WTC11 (cell line): ENCODE measurements at regions not wholly inside any gene's neighbourhood (a gene's known extent, or its start where the extent isn't known, plus 50 kb on each side); places are given as distances from the start of the nearest gene placed in this dataset.

Experiments
- ATAC-seq: fragments of 200-7000 bp; cut with Tn5 transposase; 2 replicates; pipeline ENCODE4 v1.10.0; 2021; ENCODE audit warnings: mild to moderate bottlenecking, moderate library complexity
- CTCF ChIA-PET: fragments of 300-600 bp; sonication (Branson Sonifier 250); formaldehyde crosslinking; loops from one replicate; lab custom pipeline; 2021; ENCODE audit warnings: antibody characterized with exemption; lab: Charles Lee
- POLR2A ChIA-PET: fragments of 350-600 bp; sonication (Branson Sonifier 250); formaldehyde crosslinking; loops from one replicate; lab custom pipeline; 2021; ENCODE audit warnings: antibody characterized with exemption; lab: Charles Lee
- DNase-seq: peaks from one replicate; pipeline ENCODE4 v3.0.0; 2021; ENCODE audit warnings: low spot score
- H3K27ac Mint-ChIP-seq: 2 replicates; pipeline ENCODE4 v1.8.0; 2021; ENCODE audit warnings: mixed read lengths
- H3K27me3 Mint-ChIP-seq: 2 replicates; pipeline ENCODE4 v1.8.0; 2021; ENCODE audit warnings: low read depth, mild to moderate bottlenecking, moderate library complexity, mixed read lengths
- H3K36me3 Mint-ChIP-seq: 2 replicates; pipeline ENCODE4 v1.8.0; 2021; ENCODE audit warnings: mixed read lengths
- H3K4me1 Mint-ChIP-seq: 2 replicates; pipeline ENCODE4 v1.8.0; 2022; ENCODE audit warnings: mixed read lengths
- H3K4me3 Mint-ChIP-seq: 2 replicates; pipeline ENCODE4 v1.8.0; 2021; ENCODE audit warnings: mild to moderate bottlenecking, moderate library complexity, mixed read lengths
- H3K9me3 Mint-ChIP-seq: 2 replicates; pipeline ENCODE4 v1.8.0; 2021; ENCODE audit warnings: mixed read lengths
- ATF2 ChIP-seq: sonication (generic); formaldehyde crosslinking; IDR thresholded peaks from 2 replicates; pipeline ENCODE4 v1.8.1; 2022; ENCODE audit warnings: low read depth, missing genetic modification reagents, borderline replicate concordance
- ATF3 ChIP-seq: sonication (generic); formaldehyde crosslinking; conservative IDR thresholded peaks from 2 replicates; pipeline ENCODE4 v1.8.1; 2022; ENCODE audit warnings: mild to moderate bottlenecking, missing genetic modification reagents
- CBFB ChIP-seq: sonication (generic); formaldehyde crosslinking; IDR thresholded peaks from 2 replicates; pipeline ENCODE4 v1.8.1; 2022; ENCODE audit warnings: mild to moderate bottlenecking, low read depth, missing genetic modification reagents
- CREM ChIP-seq: sonication (generic); formaldehyde crosslinking; IDR thresholded peaks from 2 replicates; pipeline ENCODE4 v1.8.1; 2022; ENCODE audit warnings: mild to moderate bottlenecking, missing genetic modification reagents, moderate library complexity
- FOXP4 ChIP-seq: sonication (generic); formaldehyde crosslinking; IDR thresholded peaks from 2 replicates; pipeline ENCODE4 v1.8.0; 2022; ENCODE audit warnings: mild to moderate bottlenecking, missing genetic modification reagents
- HMGA2 ChIP-seq: fragments of 250-450 bp; sonication (Bioruptor Pico); IDR thresholded peaks from 2 replicates; pipeline ENCODE4 v1.4.0; 2021; ENCODE audit warnings: mild to moderate bottlenecking, moderate library complexity
- MAX ChIP-seq: sonication (generic); formaldehyde crosslinking; IDR thresholded peaks from 2 replicates; pipeline ENCODE4 v1.8.0; 2022; ENCODE audit warnings: mild to moderate bottlenecking, missing genetic modification reagents
- NFYB ChIP-seq: sonication (generic); formaldehyde crosslinking; conservative IDR thresholded peaks from 2 replicates; pipeline ENCODE4 v1.8.0; 2022; ENCODE audit warnings: low read depth, missing genetic modification reagents
- NR3C1 ChIP-seq: sonication (generic); formaldehyde crosslinking; conservative IDR thresholded peaks from 2 replicates; pipeline ENCODE4 v1.8.1; 2023; ENCODE audit warnings: low read depth, mild to moderate bottlenecking, missing genetic modification reagents
- PREB ChIP-seq: sonication (generic); formaldehyde crosslinking; IDR thresholded peaks from 2 replicates; pipeline ENCODE4 v1.8.1; 2022; ENCODE audit warnings: mild to moderate bottlenecking, missing genetic modification reagents, moderate library complexity, borderline replicate concordance
- RELA ChIP-seq: sonication (generic); formaldehyde crosslinking; IDR thresholded peaks from 2 replicates; pipeline ENCODE4 v1.8.1; 2022; ENCODE audit warnings: missing genetic modification reagents, mild to moderate bottlenecking, borderline replicate concordance
- SOX15 ChIP-seq: fragments of 250-450 bp; sonication (Bioruptor Pico); IDR thresholded peaks from 2 replicates; pipeline ENCODE4 v1.9.0; 2021; ENCODE audit warnings: mild to moderate bottlenecking
- TEAD4 ChIP-seq: sonication (generic); formaldehyde crosslinking; IDR thresholded peaks from 2 replicates; pipeline ENCODE4 v1.8.0; 2022; ENCODE audit warnings: mild to moderate bottlenecking, missing genetic modification reagents
- ZBTB21 ChIP-seq: sonication (generic); formaldehyde crosslinking; IDR thresholded peaks from 2 replicates; pipeline ENCODE4 v1.8.1; 2023; ENCODE audit warnings: mild to moderate bottlenecking, missing genetic modification reagents, borderline replicate concordance
- ZNF317 ChIP-seq: sonication (generic); formaldehyde crosslinking; IDR thresholded peaks from 2 replicates; pipeline ENCODE4 v1.8.1; 2023; ENCODE audit warnings: low read depth, mild to moderate bottlenecking, moderate library complexity, missing genetic modification reagents, borderline replicate concordance
- ZNF416 ChIP-seq: fragments of 250-450 bp; sonication (Bioruptor Pico); IDR thresholded peaks from 2 replicates; pipeline ENCODE4 v1.9.0; 2021; ENCODE audit warnings: mild to moderate bottlenecking, inconsistent platforms
- TF ChIP-seq, protein P1 (sequence below): fragments of 250-450 bp; sonication (Bioruptor Pico); conservative IDR thresholded peaks from 2 replicates; pipeline ENCODE4 v1.9.0; 2021; ENCODE audit warnings: mild to moderate bottlenecking
- TF ChIP-seq, protein P2 (sequence below): sonication (generic); formaldehyde crosslinking; IDR thresholded peaks from 2 replicates; pipeline ENCODE4 v1.8.1; 2023; ENCODE audit warnings: mild to moderate bottlenecking, missing genetic modification reagents

GRCh38 chr7:159207951-159208350, 63.3 kb upstream of the VIPR2 start:
- H3K9me3 Mint-ChIP-seq: no peaks in the 10 kb centered on the region
- ATAC-seq: no peak

GRCh38 chr7:159207393-159207792, 62.7 kb upstream of the VIPR2 start:
- Mint-ChIP-seq H3K4me1 (no peaks in the 10 kb centered on the region), H3K27ac (no peak overlapping the region), H3K36me3 (no peaks in the 10 kb centered on the region), H3K4me3 (no peak overlapping the region), H3K27me3 (no peaks in the 10 kb centered on the region), H3K9me3 (no peaks in the 10 kb centered on the region)
- DNase-seq: no peak
- TF ChIP-seq PREB (CRISPR knock-in tag): no peak
- no peak for TF ChIP-seq SOX15 (CRISPR knock-in tag)
- TF ChIP-seq, protein P1, sequence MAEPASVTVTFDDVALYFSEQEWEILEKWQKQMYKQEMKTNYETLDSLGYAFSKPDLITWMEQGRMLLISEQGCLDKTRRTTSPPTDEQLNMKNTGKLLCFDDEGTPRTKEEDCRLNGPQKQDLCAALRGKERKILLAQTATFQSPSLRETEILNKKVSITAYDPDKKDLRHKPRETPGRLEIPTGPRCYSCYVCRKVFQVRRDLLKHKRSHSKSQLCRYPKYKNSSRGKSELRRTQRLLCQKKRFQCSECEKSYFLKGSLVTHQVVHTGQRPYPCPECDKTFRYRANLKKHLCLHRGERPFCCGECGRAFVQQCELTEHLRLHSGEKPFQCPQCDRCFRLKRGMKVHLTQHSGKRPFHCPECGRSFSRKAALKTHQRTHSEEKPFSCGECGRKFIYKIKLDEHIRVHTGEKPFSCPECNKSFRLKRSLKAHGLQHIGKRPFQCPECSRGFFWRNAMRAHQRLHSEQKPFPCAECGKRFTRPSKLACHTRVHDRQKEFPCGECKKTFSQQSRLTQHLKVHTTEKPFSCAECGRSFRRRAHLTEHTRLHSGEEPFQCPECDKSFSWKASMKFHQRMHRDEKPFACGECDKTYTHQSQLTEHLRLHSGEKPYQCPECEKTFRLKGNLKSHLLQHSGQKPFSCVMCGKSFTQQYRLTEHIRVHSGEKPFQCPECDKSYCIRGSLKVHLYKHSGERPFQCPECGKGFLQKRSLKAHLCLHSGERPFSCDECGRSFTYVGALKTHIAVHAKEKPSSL (CRISPR knock-in tag): no peak
- TF ChIP-seq ZNF317: no peak
- TF ChIP-seq ATF3 (CRISPR knock-in tag): no peak
- no peak for TF ChIP-seq TEAD4 (CRISPR knock-in tag)
- TF ChIP-seq HMGA2 (CRISPR knock-in tag): no peak
- TF ChIP-seq MAX (CRISPR knock-in tag): no peak
- TF ChIP-seq NFYB (CRISPR knock-in tag): no peak
- TF ChIP-seq NR3C1 (CRISPR knock-in tag): no peak
- ATAC-seq: no peak
- ChIA-PET POLR2A (no interaction called here), CTCF (no interaction called here)

More at GRCh38 chr7:159207951-159208350, 63.3 kb upstream of the VIPR2 start:
- Mint-ChIP-seq H3K27ac (no peak overlapping the region), H3K36me3 (no peaks in the 10 kb centered on the region), H3K27me3 (no peaks in the 10 kb centered on the region), H3K4me3 (no peak overlapping the region), H3K4me1 (no peaks in the 10 kb centered on the region)
- no peak for DNase-seq
- ChIA-PET POLR2A (no interaction called here), CTCF (no interaction called here)
- TF ChIP-seq FOXP4 (CRISPR knock-in tag) (no peak), RELA (no peak), CREM (CRISPR knock-in tag) (no peak)

DNA sequence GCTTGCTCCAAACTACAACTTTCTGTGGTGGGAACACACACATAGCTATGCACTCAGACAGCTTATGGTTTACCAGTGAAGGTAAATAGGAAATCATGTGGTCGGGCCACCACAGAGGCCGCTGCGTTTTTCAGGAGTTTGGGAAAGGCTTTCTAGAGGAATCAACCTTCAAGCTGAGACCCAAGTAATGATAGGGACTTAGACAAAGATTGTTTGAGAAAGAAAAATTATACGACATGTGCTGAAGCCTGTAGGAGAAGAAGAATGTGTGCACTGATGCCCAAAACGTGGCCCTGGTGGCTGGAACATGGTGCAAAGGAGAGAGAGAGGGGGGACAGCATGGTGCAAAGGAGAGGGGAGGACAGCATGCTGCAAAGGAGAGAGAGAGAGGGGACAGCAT, 61.2 kb upstream of the VIPR2 start:
- H3K4me1 Mint-ChIP-seq: no peaks in the 10 kb centered on the region
- H3K9me3 Mint-ChIP-seq: no peaks in the 10 kb centered on the region
- DNase-seq: no peak
- no peak for ATAC-seq
- CTCF ChIA-PET: no interaction called here
- no peak overlapping the region for H3K27ac Mint-ChIP-seq
- H3K36me3 Mint-ChIP-seq: no peaks in the 10 kb centered on the region
- H3K4me3 Mint-ChIP-seq: no peak overlapping the region
- POLR2A ChIA-PET: no interaction called here
- no peaks in the 10 kb centered on the region for H3K27me3 Mint-ChIP-seq
- no peak for TF ChIP-seq ZNF416
- TF ChIP-seq ZBTB21 (CRISPR knock-in tag): no peak
- no peak for TF ChIP-seq CBFB
- TF ChIP-seq, protein P1 (CRISPR knock-in tag): no peak
- no peak for TF ChIP-seq MAX (CRISPR knock-in tag)
- TF ChIP-seq, protein P2, sequence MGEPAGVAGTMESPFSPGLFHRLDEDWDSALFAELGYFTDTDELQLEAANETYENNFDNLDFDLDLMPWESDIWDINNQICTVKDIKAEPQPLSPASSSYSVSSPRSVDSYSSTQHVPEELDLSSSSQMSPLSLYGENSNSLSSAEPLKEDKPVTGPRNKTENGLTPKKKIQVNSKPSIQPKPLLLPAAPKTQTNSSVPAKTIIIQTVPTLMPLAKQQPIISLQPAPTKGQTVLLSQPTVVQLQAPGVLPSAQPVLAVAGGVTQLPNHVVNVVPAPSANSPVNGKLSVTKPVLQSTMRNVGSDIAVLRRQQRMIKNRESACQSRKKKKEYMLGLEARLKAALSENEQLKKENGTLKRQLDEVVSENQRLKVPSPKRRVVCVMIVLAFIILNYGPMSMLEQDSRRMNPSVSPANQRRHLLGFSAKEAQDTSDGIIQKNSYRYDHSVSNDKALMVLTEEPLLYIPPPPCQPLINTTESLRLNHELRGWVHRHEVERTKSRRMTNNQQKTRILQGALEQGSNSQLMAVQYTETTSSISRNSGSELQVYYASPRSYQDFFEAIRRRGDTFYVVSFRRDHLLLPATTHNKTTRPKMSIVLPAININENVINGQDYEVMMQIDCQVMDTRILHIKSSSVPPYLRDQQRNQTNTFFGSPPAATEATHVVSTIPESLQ: no peak
- TF ChIP-seq ATF2 (CRISPR knock-in tag): no peak
